HEK293 (cell line): ENCODE measurements at regions not wholly inside any gene's neighbourhood (a gene's known extent, or its start where the extent isn't known, plus 50 kb on each side); places are given as distances from the start of the nearest gene placed in this dataset.

ENCODE experiments used
- CTCF ChIA-PET: fragments of 350-600 bp; formaldehyde crosslinking; extraction: SDS; loops from one replicate; lab custom pipeline; 2021; ENCODE audit warnings: antibody characterized with exemption; lab: Yijun Ruan, JAX
- POLR2A ChIA-PET: fragments of 300-600 bp; formaldehyde crosslinking; extraction: SDS; loops from one replicate; lab custom pipeline; 2020; ENCODE audit warnings: antibody characterized with exemption, inconsistent platforms; lab: Yijun Ruan, JAX
- H3K27ac ChIP-seq: fragments of 200-500 bp; sonication (Bioruptor generic); 2 replicates; pipeline ENCODE4 v1.5.1; 2014; ENCODE audit warnings: low read depth, low read length, control low read depth, inconsistent platforms; ENCODE audit errors: extremely low read depth
- H3K36me3 ChIP-seq, 2 experiments: fragments of 200-500 bp in 1 of 2; sonication (Bioruptor generic) in 1 of 2; 1 replicate in 1 of 2; 2 replicates in 1 of 2; pipeline ENCODE4 v1.5.1; 2014 to 2017; ENCODE audit warnings: inconsistent platforms in 2 of 2, low read length in 2 of 2; ENCODE audit not compliant: control insufficient read depth in 2 of 2, insufficient read depth in 1 of 2
- H3K4me1 ChIP-seq: fragments of 200-500 bp; sonication (Bioruptor generic); 2 replicates; pipeline ENCODE4 v1.5.1; 2014; ENCODE audit warnings: mild to moderate bottlenecking, low read length, inconsistent platforms; ENCODE audit not compliant: control insufficient read depth, insufficient read depth
- H3K4me3 ChIP-seq: 2 replicates; pipeline ENCODE4 v1.5.1; 2011; ENCODE audit warnings: low read depth, mild to moderate bottlenecking, control low read depth, low read length, moderate library complexity
- H3K9me3 ChIP-seq: fragments of 200-500 bp; sonication (Bioruptor generic); 2 replicates; pipeline ENCODE4 v1.5.1; 2014; ENCODE audit warnings: low read depth, low read length, inconsistent platforms; ENCODE audit not compliant: control insufficient read depth, insufficient read depth
- CTCF ChIP-seq: fragments of 450-650 bp; formaldehyde crosslinking; IDR thresholded peaks from 2 replicates; pipeline ENCODE4 v1.5.1; 2016; ENCODE audit warnings: missing biosample characterization, missing genetic modification characterization
- HOXA7 ChIP-seq: sonication (generic); formaldehyde crosslinking; IDR thresholded peaks from 2 replicates; pipeline ENCODE4 v1.8.1; 2022; ENCODE audit warnings: missing genetic modification reagents, borderline replicate concordance
- INSM2 ChIP-seq: fragments of 450-650 bp; formaldehyde crosslinking; IDR thresholded peaks from 2 replicates; pipeline ENCODE4 v1.5.1; 2016; ENCODE audit warnings: missing biosample characterization, missing genetic modification characterization
- KLF10 ChIP-seq: fragments of 450-650 bp; IDR thresholded peaks from 2 replicates; pipeline ENCODE4 v1.5.1; 2018; ENCODE audit warnings: missing biosample characterization, mild to moderate bottlenecking, missing genetic modification characterization
- PRDM6 ChIP-seq: fragments of 450-650 bp; formaldehyde crosslinking; IDR thresholded peaks from 2 replicates; pipeline ENCODE4 v1.5.1; 2017; ENCODE audit warnings: missing biosample characterization, missing genetic modification characterization
- SALL2 ChIP-seq: fragments of 450-650 bp; formaldehyde crosslinking; IDR thresholded peaks from 2 replicates; pipeline ENCODE4 v1.5.0; 2017; ENCODE audit warnings: missing biosample characterization, mild to moderate bottlenecking, missing genetic modification characterization, borderline replicate concordance
- ZBTB26 ChIP-seq: fragments of 450-650 bp; formaldehyde crosslinking; optimal IDR thresholded peaks from 2 replicates; pipeline ENCODE3; 2016; ENCODE audit warnings: missing biosample characterization, mild to moderate bottlenecking, missing genetic modification characterization
- ZBTB8A ChIP-seq: fragments of 450-650 bp; formaldehyde crosslinking; IDR thresholded peaks from 2 replicates; pipeline ENCODE4 v1.5.1; 2016; ENCODE audit warnings: missing biosample characterization, missing genetic modification characterization
- ZNF121 ChIP-seq: fragments of 450-650 bp; formaldehyde crosslinking; IDR thresholded peaks from 2 replicates; pipeline ENCODE4 v1.5.1; 2016; ENCODE audit warnings: missing biosample characterization, missing genetic modification characterization
- ZNF18 ChIP-seq: fragments of 450-650 bp; formaldehyde crosslinking; IDR thresholded peaks from 2 replicates; pipeline ENCODE4 v1.5.1; 2016; ENCODE audit warnings: missing biosample characterization, missing genetic modification characterization
- ZNF202 ChIP-seq: fragments of 450-650 bp; formaldehyde crosslinking; IDR thresholded peaks from 2 replicates; pipeline ENCODE4 v1.5.1; 2016; ENCODE audit warnings: missing biosample characterization, missing genetic modification characterization, borderline replicate concordance
- ZNF776 ChIP-seq: fragments of 450-650 bp; formaldehyde crosslinking; IDR thresholded peaks from 2 replicates; pipeline ENCODE4 v1.5.0; 2017; ENCODE audit warnings: missing biosample characterization, missing genetic modification characterization, borderline replicate concordance
- ZNF792 ChIP-seq: fragments of 450-650 bp; formaldehyde crosslinking; IDR thresholded peaks from 2 replicates; pipeline ENCODE4 v1.5.1; 2016; ENCODE audit warnings: missing biosample characterization, missing genetic modification characterization
- ZNF830 ChIP-seq: fragments of 450-650 bp; IDR thresholded peaks from 2 replicates; pipeline ENCODE4 v1.5.0; 2018; ENCODE audit warnings: missing biosample characterization, missing genetic modification characterization, low read depth, mild to moderate bottlenecking, moderate library complexity
- ZSCAN23 ChIP-seq: fragments of 450-650 bp; formaldehyde crosslinking; IDR thresholded peaks from 2 replicates; pipeline ENCODE4 v1.5.1; 2016; ENCODE audit warnings: missing biosample characterization, missing genetic modification characterization

GRCh38 chr10:129272866-129273650, 194.0 kb upstream of the MGMT start (continued):
- TF ChIP-seq CTCF (tag by site-specific recombination) (no peak), ZNF830 (tag by site-specific recombination) (no peak), INSM2 (tag by site-specific recombination) (no peak), KLF10 (tag by site-specific recombination) (no peak)

GRCh38 chr10:129273860-129274259, 193.2 kb upstream of the MGMT start:
- no peaks in the 10 kb centered on the region for H3K4me1 ChIP-seq
- ChIA-PET CTCF (interaction anchor here (1.2 kb wide), 1 partner anchor 9 kb away, joined by 4 read pairs; no protein-coding TSS in a partner anchor), POLR2A (no interaction called here)
- no peak overlapping the region for H3K4me3 ChIP-seq
- no peak for TF ChIP-seq HOXA7 (CRISPR knock-in tag)
- no peak for TF ChIP-seq ZNF18 (tag by site-specific recombination)
- no peak for TF ChIP-seq ZNF792 (tag by site-specific recombination)
- TF ChIP-seq ZBTB26 (tag by site-specific recombination), result no peak
- TF ChIP-seq ZBTB8A (tag by site-specific recombination), result no peak
- no peak for TF ChIP-seq ZNF202 (tag by site-specific recombination)
- no peak for TF ChIP-seq SALL2 (tag by site-specific recombination)
- TF ChIP-seq ZSCAN23 (tag by site-specific recombination), result no peak
- TF ChIP-seq ZNF776, result no peak
- TF ChIP-seq PRDM6, result no peak
- TF ChIP-seq ZNF121 (tag by site-specific recombination), result no peak
- no peaks in the 10 kb centered on the region for H3K36me3 ChIP-seq
- H3K9me3 ChIP-seq, result no peaks in the 10 kb centered on the region
- H3K27ac ChIP-seq, result no peak overlapping the region
